NCI-H82 (cell line): ENCODE measurements at regions not wholly inside any gene's neighbourhood (a gene's known extent, or its start where the extent isn't known, plus 50 kb on each side); places are given as distances from the start of the nearest gene placed in this dataset.
"Not testable (repeated sequence)": the region's sequence is repeated elsewhere in the genome, so short reads cannot be mapped to it uniquely, and the experiment has no call there.

Experiments used
- DNase-seq: peaks from one replicate; lab custom pipeline; 2025; lab: John Stamatoyannopoulos, UW

- DNase-seq: no peak
These were observed 116.4 kb upstream of the HES1 start for GRCh38 chr3:194019398-194020165.

DNA sequence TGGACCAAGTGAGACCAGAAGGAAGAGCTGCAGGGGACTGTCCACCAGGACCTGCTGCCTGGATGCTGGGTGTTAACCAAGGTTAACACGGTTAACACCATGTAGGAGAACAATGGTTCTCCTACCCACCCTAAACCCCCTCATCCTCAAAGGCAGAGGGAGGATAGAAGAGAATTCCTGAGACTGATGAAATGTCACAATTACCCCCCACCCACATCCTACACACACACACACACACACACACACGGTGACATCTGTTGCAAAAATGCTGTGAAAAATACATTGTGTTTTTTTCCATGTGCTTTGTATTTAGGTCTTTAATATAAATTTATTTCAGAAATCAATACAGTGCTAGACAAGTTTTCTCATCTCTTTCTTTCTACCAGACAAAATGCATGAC is 113.9 kb upstream of the HES1 start:
- no peak for DNase-seq

DNA sequence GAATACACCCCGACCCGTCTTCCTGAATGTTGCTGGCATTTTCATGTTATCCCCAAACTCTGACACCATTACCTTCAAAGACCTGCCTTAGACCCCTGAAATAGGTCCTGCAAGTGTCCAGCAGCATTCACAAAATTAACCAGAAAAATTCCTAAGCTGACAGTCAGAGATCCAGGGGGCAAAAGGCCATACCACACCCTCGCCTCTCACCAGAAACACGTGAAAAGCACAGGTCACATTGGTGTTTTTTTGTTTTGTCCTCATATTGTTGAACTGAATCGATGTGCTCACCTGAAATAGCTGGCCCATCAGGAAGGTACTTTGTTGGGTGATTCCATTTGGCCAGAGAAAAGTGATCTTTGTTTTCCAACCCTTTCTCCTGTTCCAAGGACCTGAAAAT is 113.1 kb upstream of the HES1 start:
- DNase-seq: no peak

DNA sequence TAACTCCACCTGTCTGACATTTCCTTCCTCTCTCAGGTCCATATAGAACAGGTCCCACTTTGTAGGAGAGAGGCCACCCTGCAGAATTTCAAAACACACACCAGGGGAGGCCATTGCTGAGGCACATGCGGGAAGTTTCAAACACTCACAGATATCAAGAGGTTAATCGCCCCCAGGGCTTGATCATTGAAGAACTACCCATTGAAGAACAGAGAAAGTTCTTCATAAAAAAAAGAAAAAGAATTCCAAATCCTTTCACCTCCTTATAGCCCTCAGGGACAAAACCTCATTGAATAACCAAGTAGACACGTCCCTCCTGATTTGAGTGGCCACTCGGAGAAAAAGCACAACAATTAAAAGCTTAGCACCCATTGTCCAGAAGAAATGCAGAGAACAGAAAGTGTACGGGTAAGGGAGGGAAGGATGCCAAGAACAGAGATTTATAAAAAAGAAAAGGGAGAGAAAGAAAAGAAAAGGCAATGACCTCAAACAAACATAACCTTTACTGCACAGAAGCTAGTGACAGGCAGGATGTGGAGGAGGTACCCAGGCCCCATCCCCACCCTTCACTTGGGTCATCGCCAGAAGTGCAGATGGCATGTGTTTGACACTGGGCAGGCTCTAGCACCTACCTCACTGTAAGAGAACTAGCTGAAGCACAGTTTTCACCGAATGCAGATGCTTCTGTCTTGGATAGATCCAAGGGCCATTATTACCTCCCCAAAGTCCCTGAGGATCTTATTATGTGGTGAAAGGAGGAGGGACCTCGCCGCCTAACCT is 112.3 kb upstream of the HES1 start:
- DNase-seq: peak; percentile 28

GRCh38 chr3:194025119-194025518 is 110.8 kb upstream of the HES1 start:
- DNase-seq: no peak

GRCh38 chr3:194025951-194026350 is 110.0 kb upstream of the HES1 start:
- no peak for DNase-seq

- DNase-seq: no peak
These were observed 107.4 kb upstream of the HES1 start for GRCh38 chr3:194028434-194029004.

- DNase-seq: no peak
These were observed 106.1 kb upstream of the HES1 start for GRCh38 chr3:194029846-194030245.

- no peak for DNase-seq
These were observed 105.6 kb upstream of the HES1 start for GRCh38 chr3:194030372-194030771.

- no peak for DNase-seq
These were observed 104.6 kb upstream of the HES1 start for GRCh38 chr3:194031349-194031748.

- DNase-seq: no peak
These were observed 103.9 kb upstream of the HES1 start for GRCh38 chr3:194031867-194032635.

DNA sequence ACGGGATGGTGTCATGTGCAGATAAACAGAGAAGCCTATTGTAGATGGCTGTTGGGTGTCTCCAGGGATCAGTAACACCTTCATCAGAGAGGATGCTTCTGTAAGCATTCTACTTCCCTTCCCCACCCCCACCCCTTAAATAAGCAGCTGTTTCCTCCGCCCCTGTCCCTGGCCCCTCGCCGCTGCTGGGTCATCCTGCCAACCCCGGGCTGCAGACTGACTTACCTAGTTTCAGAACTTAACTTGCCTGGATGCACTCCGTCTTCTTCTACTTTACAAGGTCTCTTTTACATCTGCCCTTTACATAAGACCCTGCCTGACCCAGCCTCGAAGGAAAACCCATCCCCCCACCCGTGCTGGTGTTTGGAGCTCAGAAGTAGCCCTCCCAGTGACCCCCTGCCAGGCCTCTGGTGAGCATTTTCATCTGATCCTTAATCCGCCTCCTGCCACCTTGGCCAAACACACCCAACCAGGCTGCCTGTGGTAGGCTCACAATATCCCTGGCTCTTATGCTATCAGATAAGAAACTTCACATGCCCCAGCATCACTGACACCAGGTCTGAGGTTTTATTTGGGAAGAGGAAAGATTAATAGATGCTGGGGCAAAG is 103.0 kb upstream of the HES1 start:
- peak; percentile 38 for DNase-seq

DNA sequence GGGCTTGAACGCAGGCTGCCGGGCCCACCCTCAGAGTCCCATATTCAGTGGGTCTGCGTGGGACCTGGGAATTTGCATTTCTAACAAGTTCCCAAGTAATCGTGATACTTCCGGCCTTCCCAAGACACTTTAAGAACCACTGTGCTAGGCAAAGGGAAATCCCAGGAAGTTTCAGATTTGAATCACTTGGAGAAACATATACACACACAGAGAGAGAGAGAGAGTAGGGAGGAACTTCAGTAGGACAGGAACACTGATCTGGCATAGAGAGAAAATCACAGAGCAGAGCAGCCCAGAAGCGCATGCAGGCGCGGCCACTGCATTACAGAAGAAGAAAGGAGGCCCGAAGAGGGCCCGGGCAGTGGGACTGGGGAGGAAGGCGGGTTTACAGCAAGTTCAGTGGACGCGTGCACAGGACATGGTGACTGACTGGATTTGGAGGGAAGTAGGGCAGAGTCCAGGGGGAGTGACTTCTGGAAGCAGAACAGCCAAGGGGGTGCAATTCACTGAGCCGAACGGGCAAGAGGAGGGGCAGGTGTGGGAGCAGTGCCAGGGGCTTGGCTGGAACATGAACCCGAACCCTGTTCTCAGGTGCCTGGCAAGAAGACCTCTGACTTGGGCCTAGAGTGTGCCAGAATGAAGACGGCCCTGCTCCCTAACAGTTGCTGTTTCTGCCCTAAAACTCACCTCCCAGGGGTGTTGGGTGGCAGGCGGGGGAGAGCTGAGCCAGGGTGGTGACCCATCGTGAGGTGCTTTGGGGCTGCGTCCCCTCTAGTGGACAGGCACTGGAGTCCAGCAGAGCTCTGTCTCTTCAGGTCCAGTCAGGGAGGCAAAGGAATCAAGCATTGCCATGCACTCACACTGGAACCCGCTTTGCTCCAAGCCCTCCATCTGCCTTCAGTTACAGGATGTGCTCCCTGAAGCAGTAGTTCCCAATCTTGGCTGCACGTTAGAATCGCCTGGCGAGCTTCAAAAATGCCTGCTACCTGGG is 101.3 kb upstream of the HES1 start:
- no peak for DNase-seq

- DNase-seq: no peak
These were observed 100.4 kb upstream of the HES1 start for GRCh38 chr3:194035406-194036138.

DNA sequence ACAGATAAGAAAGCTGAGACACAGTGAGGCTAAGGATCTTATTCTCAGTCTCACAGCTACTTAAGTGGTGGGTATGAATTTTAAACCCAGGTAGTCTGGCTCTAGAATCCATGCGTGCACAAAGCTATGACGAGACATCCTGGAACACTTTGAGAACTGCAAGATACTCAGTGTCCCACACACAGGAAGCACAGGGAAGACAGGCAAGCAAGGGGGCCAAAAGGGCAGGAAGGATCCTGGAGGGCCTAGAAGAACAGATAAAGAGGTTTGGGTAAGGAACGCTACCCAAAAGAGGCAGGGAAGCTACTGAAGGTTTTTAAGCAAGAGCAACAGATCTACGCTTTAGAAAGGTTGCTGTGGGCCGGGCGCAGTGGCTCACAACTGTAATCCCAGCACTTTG is 99.1 kb upstream of the HES1 start:
- DNase-seq: no peak

- not testable (repeated sequence) for DNase-seq
These were observed 97.6 kb upstream of the HES1 start for GRCh38 chr3:194038346-194038745.

DNA sequence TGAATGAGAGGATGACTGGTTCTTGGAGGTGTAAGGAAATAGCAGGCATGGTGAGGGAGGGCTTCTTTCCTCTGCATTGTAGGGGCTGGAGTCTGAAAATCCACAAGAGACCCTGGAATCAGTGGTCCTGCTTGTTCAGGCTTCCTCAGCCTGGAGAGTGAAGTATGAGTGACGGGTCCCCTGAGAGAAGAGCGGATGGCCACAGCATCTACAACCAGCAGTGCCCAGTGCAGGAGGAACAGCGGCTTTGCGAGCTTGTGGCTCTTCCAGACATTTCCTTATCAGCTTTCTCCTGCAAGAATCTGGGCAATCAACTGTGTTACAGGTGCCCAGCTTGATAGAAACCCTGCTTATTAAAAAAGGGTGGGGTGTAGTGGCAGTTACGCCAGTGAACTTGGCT is 97.0 kb upstream of the HES1 start:
- DNase-seq: no peak

DNA sequence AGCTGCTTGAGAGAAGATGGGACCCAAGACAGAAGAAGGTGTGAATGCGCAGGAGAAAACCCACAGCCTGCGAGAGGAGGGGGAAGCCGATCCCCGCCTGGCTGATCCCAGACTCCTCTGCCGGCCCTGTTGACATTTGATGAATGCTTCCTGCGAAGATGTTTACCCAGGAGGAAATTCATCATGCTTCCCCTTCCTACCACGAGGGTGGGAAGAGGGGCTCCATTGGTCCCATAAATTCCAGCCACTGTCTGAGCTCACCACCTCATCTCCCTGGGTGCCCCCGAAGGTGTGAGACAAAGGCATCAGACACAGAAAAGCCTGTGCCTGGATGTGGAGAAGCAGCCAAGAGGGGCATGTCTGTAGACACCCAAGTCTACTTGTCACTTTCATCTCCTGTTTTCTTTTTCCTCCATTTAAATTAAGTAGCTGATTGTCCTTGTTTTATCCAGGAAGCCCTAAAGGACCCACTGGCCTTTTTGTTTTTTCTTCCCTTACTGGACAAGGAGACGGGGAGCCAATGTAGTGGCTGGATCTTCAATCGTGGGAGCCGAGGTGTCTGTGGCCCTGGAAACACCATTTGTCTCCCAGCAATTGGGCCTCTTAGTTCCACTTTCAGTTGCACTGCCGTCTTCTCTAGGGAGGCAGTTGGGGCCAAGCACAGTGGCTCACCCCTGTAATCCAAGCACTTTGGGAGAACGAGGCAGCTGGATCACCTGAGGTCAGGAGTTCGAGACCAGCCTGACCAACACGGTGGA is 95.3 kb upstream of the HES1 start:
- no peak for DNase-seq

- no peak for DNase-seq
These were observed 93.0 kb upstream of the HES1 start for GRCh38 chr3:194042927-194043326.
